ENCODE measurements at regions not wholly inside any gene's neighbourhood (a gene's known extent, or its start where the extent isn't known, plus 50 kb on each side); places are given as distances from the start of the nearest gene placed in this dataset.

- no peak overlapping the region for H3K4me3 ChIP-seq (ENCODE audit: low read depth, low read length)
- TF ChIP-seq CTCF (IDR thresholded peaks at IDR 0.05; ENCODE audit: insufficient read depth, low read depth, low read length, missing control alignments), result no peak
- DNase-seq (ENCODE audit: low read depth), result no peak
Measured at GRCh38 chr7:68050627-68051026, 1054.0 kb downstream of the TYW1 start.

GRCh38 chr7:68058014-68058413, 1061.4 kb downstream of the TYW1 start:
- H3K4me3 ChIP-seq (ENCODE audit: low read depth, low read length), result no peak overlapping the region
- no peak for TF ChIP-seq CTCF (IDR thresholded peaks at IDR 0.05; ENCODE audit: insufficient read depth, low read depth, low read length, missing control alignments)
- no peak for DNase-seq (ENCODE audit: low read depth)

- DNase-seq (ENCODE audit: low read depth), result no peak
- no peak overlapping the region for H3K4me3 ChIP-seq (ENCODE audit: low read depth, low read length)
- peak; percentile 5 for TF ChIP-seq CTCF (IDR thresholded peaks at IDR 0.05; ENCODE audit: insufficient read depth, low read depth, low read length, missing control alignments)
Measured at GRCh38 chr7:68063171-68063570, 1066.5 kb downstream of the TYW1 start.

- H3K4me3 ChIP-seq (ENCODE audit: low read depth, low read length), result no peak overlapping the region
- TF ChIP-seq CTCF (IDR thresholded peaks at IDR 0.05; ENCODE audit: insufficient read depth, low read depth, low read length, missing control alignments), result no peak
- DNase-seq (ENCODE audit: low read depth), result no peak
Measured at GRCh38 chr7:68065581-68065980, 1068.9 kb downstream of the TYW1 start.

- no peak for DNase-seq (ENCODE audit: low read depth)
- no peak for TF ChIP-seq CTCF (IDR thresholded peaks at IDR 0.05; ENCODE audit: insufficient read depth, low read depth, low read length, missing control alignments)
- no peak overlapping the region for H3K4me3 ChIP-seq (ENCODE audit: low read depth, low read length)
Measured at GRCh38 chr7:68067845-68068244, 1071.2 kb downstream of the TYW1 start.

- no peak for TF ChIP-seq CTCF (IDR thresholded peaks at IDR 0.05; ENCODE audit: insufficient read depth, low read depth, low read length, missing control alignments)
- DNase-seq (ENCODE audit: low read depth), result no peak
- no peak overlapping the region for H3K4me3 ChIP-seq (ENCODE audit: low read depth, low read length)
Measured at GRCh38 chr7:68070992-68071391, 1074.4 kb downstream of the TYW1 start.

GRCh38 chr7:68073701-68074100, 1077.1 kb downstream of the TYW1 start:
- H3K4me3 ChIP-seq (ENCODE audit: low read depth, low read length), result no peak overlapping the region
- TF ChIP-seq CTCF (IDR thresholded peaks at IDR 0.05; ENCODE audit: insufficient read depth, low read depth, low read length, missing control alignments), result no peak
- no peak for DNase-seq (ENCODE audit: low read depth)

All from GM12865 (cell line).